NCI-H187 (cell line): ENCODE measurements at regions not wholly inside any gene's neighbourhood (a gene's known extent, or its start where the extent isn't known, plus 50 kb on each side); places are given as distances from the start of the nearest gene placed in this dataset.

Experiments
- DNase-seq, 2 experiments: peaks; one replicate each; lab custom pipeline; 2025; lab: John Stamatoyannopoulos, UW

DNA sequence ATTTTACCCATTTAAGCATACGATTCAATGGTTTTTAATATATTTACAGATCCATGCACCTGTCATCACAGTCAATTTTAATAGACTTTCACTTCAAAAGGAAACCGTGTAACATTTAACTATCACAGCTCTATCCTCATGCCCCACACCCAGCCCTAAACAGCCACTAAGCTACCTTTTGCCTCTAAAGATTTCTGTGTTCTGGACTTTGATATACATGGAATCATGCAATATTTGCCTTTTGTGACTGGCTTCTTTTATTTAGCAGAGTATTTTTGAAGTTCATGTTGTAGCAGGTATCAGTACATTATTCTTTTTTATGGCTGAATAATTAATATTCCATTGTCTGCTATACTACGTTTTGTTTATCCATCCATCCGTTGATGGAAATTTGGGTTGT, 50.3 kb upstream of the STX16 start:
- DNase-seq, result no peak

DNA sequence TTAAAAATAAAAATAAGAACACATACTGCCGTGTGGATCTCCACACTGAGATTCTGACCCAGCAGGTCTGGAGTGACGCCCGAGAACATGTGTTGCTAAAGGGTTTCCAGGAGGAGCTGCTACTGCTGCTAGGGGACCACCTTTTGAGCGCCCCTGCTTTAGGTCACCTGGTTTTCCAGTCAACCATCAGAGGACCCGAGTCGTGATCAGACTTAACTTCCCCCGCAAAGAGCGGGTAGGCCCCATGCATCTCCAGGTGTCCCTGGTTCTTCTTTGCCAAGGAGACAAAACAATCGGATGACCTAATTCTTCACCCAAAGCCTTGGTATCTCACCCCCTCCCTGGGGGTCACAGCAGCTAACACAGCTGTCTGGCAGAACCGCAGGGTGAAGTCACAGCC, 51.1 kb upstream of the STX16 start:
- no peak for DNase-seq

GRCh38 chr20:58598211-58599015, 52.7 kb upstream of the STX16 start:
- no peak for DNase-seq

- DNase-seq, result no peak
Observed at GRCh38 chr20:58597249-58597891, 53.7 kb upstream of the STX16 start.

GRCh38 chr20:58596750-58597248, 54.3 kb upstream of the STX16 start:
- DNase-seq, result no peak

- DNase-seq, result no peak
Observed at GRCh38 chr20:58596244-58596643, 54.8 kb upstream of the STX16 start.

DNA sequence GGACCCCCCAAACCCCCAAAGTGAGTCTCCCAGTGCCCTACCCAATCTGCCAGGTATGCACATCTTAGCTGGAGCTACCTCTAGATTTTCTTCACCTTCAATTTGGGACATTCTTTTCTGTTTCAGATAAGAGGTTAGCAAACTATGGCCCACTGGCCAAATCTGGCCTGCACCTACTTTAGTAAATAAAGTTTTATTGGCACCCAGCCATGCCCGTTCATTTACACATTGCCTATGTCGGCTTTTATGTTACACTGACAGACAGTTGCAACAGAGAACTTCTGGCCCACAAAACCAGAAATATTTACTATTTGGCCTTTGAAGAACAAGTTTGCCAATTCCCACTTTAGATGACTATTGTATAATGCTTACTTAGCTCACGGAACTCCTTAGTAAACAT, 55.9 kb upstream of the STX16 start:
- DNase-seq, result no peak

DNA sequence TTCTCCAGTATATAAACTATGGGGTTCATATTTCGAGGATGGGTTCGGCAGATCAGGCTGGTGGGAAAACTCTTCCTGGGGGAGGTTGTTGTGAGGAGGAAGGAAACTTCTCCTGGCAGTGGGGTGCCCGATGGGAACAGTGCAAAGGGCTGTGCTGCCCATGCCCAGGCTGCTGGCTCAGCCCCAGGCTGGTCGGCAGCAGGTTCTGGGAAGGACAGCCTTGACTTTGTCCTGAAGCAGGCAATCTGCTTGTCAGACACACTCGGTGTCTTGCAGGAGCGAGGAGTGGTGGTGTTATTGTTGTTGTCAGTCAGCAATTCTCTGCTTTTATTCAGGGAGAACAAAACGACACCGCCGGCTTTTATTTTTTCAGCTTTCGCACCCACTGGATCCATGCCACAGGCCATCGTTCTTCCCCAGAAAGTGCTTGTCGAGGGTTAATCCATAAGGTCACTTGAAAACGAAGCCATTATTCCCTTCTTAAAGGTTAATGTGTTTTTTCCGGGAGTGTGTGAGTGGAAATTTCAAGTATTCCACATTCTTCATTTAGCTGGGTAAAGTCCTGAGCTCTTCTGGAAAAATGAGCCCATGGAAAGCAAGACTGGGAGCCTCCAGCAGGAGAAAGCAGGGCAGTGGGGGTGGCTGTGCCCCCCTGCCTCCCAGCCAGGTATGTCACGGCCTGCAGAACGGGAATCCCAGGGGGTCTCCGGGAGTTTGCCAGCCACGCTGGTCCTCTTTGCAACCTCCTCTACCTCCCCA, 57.0 kb upstream of the STX16 start:
- DNase-seq, result no peak

- no peak for DNase-seq
Observed at GRCh38 chr20:58592076-58592695, 58.9 kb upstream of the STX16 start.

GRCh38 chr20:58590679-58591473, 60.2 kb upstream of the STX16 start:
- no peak for DNase-seq

DNA sequence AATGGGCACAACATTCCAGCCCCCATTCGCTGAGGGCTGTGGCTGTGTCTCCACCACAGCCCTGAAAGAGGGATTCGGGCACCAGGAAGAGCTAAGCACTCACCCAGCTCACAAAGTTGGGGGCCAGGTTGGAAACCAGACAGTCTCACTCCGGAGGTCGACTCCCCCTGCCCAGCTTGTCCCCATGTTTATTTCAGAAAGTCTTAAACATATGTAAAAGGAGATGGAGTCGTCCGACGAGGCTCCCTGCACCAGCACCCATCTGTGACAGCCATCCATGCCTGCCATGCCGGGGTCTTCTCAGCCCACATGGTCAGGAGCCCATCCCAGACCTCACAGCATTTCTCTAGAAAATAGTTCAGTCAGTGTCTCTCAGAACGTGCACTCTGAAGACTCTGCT, 63.6 kb upstream of the STX16 start:
- no peak for DNase-seq

GRCh38 chr20:58586565-58587093, 64.5 kb upstream of the STX16 start:
- no peak for DNase-seq

- DNase-seq, result no peak
Observed at GRCh38 chr20:58585753-58586540, 65.1 kb upstream of the STX16 start.

DNA sequence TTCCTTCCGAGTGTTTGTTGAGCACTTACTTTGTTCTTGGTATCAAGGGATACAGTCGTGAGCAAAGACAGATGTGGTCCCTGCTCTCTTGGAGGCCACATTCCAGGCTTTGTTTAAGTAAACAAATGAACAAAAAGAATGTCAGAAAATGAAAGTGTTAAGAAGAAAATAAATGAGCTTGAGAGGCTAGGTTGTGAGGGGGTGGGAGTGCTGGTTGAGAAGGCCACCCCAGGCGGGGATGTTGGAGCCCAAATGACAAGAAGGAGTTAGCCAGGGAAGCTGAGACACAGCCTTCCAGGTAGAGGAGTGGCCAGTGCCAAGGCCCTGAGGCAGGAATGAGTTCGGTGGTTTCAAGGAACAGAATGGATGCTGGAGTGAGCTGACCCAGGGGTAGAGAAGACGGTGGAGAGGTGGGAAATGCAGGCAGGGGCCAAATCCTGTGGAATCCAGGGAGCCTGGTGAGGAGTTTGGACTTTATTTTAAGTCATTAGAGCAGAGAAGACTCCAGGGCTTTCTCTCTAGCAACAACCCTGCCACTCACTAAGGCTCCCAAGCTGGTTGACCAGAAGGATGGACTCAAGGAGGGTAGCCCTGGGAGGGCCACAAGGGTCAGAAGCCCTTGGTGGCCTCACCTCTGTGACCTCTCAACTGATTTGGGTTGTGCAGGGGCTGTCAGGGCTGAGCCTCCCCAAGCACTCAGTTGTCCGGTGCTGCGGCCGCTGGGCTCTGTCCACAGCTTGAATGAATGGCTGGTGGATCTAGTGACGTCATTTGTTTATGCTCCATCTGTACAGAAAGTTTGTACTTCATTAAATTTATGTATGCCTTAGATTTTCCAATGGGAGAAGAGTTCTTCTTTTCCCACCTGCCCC, 66.0 kb upstream of the STX16 start:
- no peak for DNase-seq

- DNase-seq, result no peak
Observed at GRCh38 chr20:58584051-58584824, 66.8 kb upstream of the STX16 start.

- DNase-seq, result no peak
Observed at GRCh38 chr20:58583586-58583985, 67.5 kb upstream of the STX16 start.

DNA sequence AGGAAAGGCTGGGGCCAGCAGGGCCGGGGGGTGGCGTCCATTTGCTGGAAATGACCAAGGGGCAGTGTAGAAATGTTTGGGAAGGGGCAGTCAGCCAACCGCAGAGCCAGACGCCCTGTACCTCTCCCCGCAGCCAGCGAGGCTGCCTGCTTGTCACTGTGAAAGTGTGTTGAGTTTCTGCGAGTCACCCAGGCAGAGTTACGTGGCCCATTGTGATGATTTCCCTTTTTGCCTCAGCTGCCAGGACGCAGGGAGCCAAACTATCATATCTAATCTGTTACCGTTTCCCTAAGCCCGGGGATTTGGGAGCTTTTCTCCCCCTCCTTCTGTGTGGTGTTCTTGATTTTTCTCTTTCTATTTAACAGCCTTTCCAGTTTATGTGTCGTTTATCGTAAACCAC, 67.9 kb upstream of the STX16 start:
- DNase-seq, result no peak

GRCh38 chr20:58580474-58580835, 65.3 kb upstream of the APCDD1L start:
- DNase-seq, result no peak
